HepG2 (cell line): ENCODE measurements at regions not wholly inside any gene's neighbourhood (a gene's known extent, or its start where the extent isn't known, plus 50 kb on each side); places are given as distances from the start of the nearest gene placed in this dataset.

ENCODE experiments used
- MXI1 ChIP-seq: IDR thresholded peaks from 3 replicates; pipeline ENCODE4 v1.6.1; 2012; ENCODE audit warnings: low read depth, low read length, inconsistent platforms, borderline replicate concordance
- NKX3-1 ChIP-seq: sonication (generic); formaldehyde crosslinking; IDR thresholded peaks from 2 replicates; pipeline ENCODE4 v1.5.0; 2020; ENCODE audit warnings: missing genetic modification reagents
- ZNF335 ChIP-seq: sonication (generic); formaldehyde crosslinking; IDR thresholded peaks from 2 replicates; pipeline ENCODE4 v1.4.0; 2020; ENCODE audit warnings: missing genetic modification reagents
- TF ChIP-seq, protein P1 (sequence below): sonication (generic); formaldehyde crosslinking; IDR thresholded peaks from 2 replicates; pipeline ENCODE4 v1.5.0; 2020; ENCODE audit warnings: missing genetic modification reagents, mild to moderate bottlenecking, borderline replicate concordance
- TF ChIP-seq, protein P2 (sequence below): sonication (generic); formaldehyde crosslinking; IDR thresholded peaks from 2 replicates; pipeline ENCODE4 v1.5.0; 2020; ENCODE audit warnings: mild to moderate bottlenecking, missing genetic modification reagents, moderate library complexity
- TF ChIP-seq, protein P3 (sequence below): sonication (generic); formaldehyde crosslinking; IDR thresholded peaks from 2 replicates; pipeline ENCODE4 v1.8.1; 2023; ENCODE audit warnings: missing genetic modification reagents, inconsistent platforms, borderline replicate concordance

GRCh38 chr4:104643805-104644204, 149.1 kb upstream of the CXXC4 start:
- no peak for TF ChIP-seq NKX3-1
- TF ChIP-seq, protein P1, sequence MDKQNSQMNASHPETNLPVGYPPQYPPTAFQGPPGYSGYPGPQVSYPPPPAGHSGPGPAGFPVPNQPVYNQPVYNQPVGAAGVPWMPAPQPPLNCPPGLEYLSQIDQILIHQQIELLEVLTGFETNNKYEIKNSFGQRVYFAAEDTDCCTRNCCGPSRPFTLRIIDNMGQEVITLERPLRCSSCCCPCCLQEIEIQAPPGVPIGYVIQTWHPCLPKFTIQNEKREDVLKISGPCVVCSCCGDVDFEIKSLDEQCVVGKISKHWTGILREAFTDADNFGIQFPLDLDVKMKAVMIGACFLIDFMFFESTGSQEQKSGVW (CRISPR knock-in tag), result no peak
- TF ChIP-seq, protein P2, sequence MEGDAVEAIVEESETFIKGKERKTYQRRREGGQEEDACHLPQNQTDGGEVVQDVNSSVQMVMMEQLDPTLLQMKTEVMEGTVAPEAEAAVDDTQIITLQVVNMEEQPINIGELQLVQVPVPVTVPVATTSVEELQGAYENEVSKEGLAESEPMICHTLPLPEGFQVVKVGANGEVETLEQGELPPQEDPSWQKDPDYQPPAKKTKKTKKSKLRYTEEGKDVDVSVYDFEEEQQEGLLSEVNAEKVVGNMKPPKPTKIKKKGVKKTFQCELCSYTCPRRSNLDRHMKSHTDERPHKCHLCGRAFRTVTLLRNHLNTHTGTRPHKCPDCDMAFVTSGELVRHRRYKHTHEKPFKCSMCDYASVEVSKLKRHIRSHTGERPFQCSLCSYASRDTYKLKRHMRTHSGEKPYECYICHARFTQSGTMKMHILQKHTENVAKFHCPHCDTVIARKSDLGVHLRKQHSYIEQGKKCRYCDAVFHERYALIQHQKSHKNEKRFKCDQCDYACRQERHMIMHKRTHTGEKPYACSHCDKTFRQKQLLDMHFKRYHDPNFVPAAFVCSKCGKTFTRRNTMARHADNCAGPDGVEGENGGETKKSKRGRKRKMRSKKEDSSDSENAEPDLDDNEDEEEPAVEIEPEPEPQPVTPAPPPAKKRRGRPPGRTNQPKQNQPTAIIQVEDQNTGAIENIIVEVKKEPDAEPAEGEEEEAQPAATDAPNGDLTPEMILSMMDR (CRISPR knock-in tag), result no peak
- TF ChIP-seq, protein P3, sequence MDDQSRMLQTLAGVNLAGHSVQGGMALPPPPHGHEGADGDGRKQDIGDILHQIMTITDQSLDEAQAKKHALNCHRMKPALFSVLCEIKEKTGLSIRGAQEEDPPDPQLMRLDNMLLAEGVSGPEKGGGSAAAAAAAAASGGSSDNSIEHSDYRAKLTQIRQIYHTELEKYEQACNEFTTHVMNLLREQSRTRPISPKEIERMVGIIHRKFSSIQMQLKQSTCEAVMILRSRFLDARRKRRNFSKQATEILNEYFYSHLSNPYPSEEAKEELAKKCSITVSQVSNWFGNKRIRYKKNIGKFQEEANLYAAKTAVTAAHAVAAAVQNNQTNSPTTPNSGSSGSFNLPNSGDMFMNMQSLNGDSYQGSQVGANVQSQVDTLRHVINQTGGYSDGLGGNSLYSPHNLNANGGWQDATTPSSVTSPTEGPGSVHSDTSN (CRISPR knock-in tag), result no peak
- no peak for TF ChIP-seq MXI1
- no peak for TF ChIP-seq ZNF335
